ENCODE measurements at regions not wholly inside any gene's neighbourhood (a gene's known extent, or its start where the extent isn't known, plus 50 kb on each side); places are given as distances from the start of the nearest gene placed in this dataset.
"Not testable (repeated sequence)": the region's sequence is repeated elsewhere in the genome, so short reads cannot be mapped to it uniquely, and the experiment has no call there.

- DNase-seq: no peak
Measured at GRCh38 chr18:68219872-68220271, 495.0 kb downstream of the TMX3 start.

- no peak for DNase-seq
Measured at GRCh38 chr18:68219274-68219673, 495.6 kb downstream of the TMX3 start.

GRCh38 chr18:68215931-68216330 is 499.0 kb downstream of the TMX3 start:
- no peak for DNase-seq

GRCh38 chr18:68186039-68186438 is 528.9 kb downstream of the TMX3 start:
- DNase-seq: no peak

GRCh38 chr18:68181956-68182355 is 533.0 kb downstream of the TMX3 start:
- no peak for DNase-seq

GRCh38 chr18:68179811-68180210 is 535.1 kb downstream of the TMX3 start:
- no peak for DNase-seq

GRCh38 chr18:68178921-68179320 is 536.0 kb downstream of the TMX3 start:
- no peak for DNase-seq

- no peak for DNase-seq
Measured at GRCh38 chr18:68177807-68178702, 536.9 kb downstream of the TMX3 start.

GRCh38 chr18:68176901-68177300 is 538.0 kb downstream of the TMX3 start:
- DNase-seq: no peak

GRCh38 chr18:68172842-68173549 is 541.9 kb downstream of the TMX3 start:
- no peak for DNase-seq

GRCh38 chr18:68164909-68165308 is 550.0 kb downstream of the TMX3 start:
- no peak for DNase-seq

GRCh38 chr18:68153821-68154220 is 561.1 kb downstream of the TMX3 start:
- not testable (repeated sequence) for DNase-seq

- DNase-seq: no peak
Measured at GRCh38 chr18:68152770-68153169, 562.1 kb downstream of the TMX3 start.

- no peak for DNase-seq
Measured at GRCh38 chr18:68150961-68151360, 563.9 kb downstream of the TMX3 start.

GRCh38 chr18:68148863-68149262 is 566.0 kb downstream of the TMX3 start:
- DNase-seq: no peak

- DNase-seq: no peak
Measured at GRCh38 chr18:68147728-68148127, 567.2 kb downstream of the TMX3 start.

- DNase-seq: no peak
Measured at GRCh38 chr18:68121826-68122225, 593.1 kb downstream of the TMX3 start.

- DNase-seq: no peak
Measured at GRCh38 chr18:68121308-68121707, 593.6 kb downstream of the TMX3 start.

- DNase-seq: no peak
Measured at GRCh38 chr18:68114989-68115388, 598.5 kb upstream of the DSEL start.

GRCh38 chr18:68104036-68104435 is 587.5 kb upstream of the DSEL start:
- no peak for DNase-seq

- no peak for DNase-seq
Measured at GRCh38 chr18:68103561-68103960, 587.0 kb upstream of the DSEL start.

GRCh38 chr18:68102117-68102516 is 585.6 kb upstream of the DSEL start:
- DNase-seq: no peak

GRCh38 chr18:68098655-68099054 is 582.1 kb upstream of the DSEL start:
- DNase-seq: no peak

- no peak for DNase-seq
Measured at GRCh38 chr18:68086481-68086880, 570.0 kb upstream of the DSEL start.

Data from stimulated activated CD4-positive, alpha-beta T cell treated with anti-CD3 and anti-CD28 coated beads, Interleukin-1b, Interleukin-23, amount 100 ng/mL, for 48 hours (primary cell).